Panc1 (cell line): ENCODE measurements at regions not wholly inside any gene's neighbourhood (a gene's known extent, or its start where the extent isn't known, plus 50 kb on each side); places are given as distances from the start of the nearest gene placed in this dataset.

Source experiments
- CTCF ChIP-seq: fragments of 450-650 bp; IDR thresholded peaks from 2 replicates; pipeline ENCODE4 v1.5.1; 2017; ENCODE audit warnings: mild to moderate bottlenecking
- POLR2AphosphoS5 ChIP-seq: IDR thresholded peaks from 2 replicates; pipeline ENCODE4 v1.6.1; 2012; ENCODE audit warnings: mild to moderate bottlenecking, low read depth, low read length, moderate library complexity

GRCh38 chr10:44723619-44724325 lies 187.4 kb upstream of the TMEM72 start:
- TF ChIP-seq CTCF (no peak), POLR2AphosphoS5 (no peak)
